Thyroid gland (tissue), 4 donors: ENCODE measurements at regions not wholly inside any gene's neighbourhood (a gene's known extent, or its start where the extent isn't known, plus 50 kb on each side); places are given as distances from the start of the nearest gene placed in this dataset.

ENCODE experiments used
- POLR2A ChIP-seq, 2 donors: fragments of 450-650 bp; IDR thresholded peaks; one replicate each; pipeline ENCODE4 v1.6.1; 2017; ENCODE audit warnings: antibody characterized with exemption in 2 of 2, mild to moderate bottlenecking in 2 of 2, moderate library complexity in 1 of 2
- TF ChIP-seq, protein P1 (sequence below), 6 experiments: fragments of 200-600 bp in 3 of 6; fragments of 450-650 bp in 3 of 6; sonication (generic) in 3 of 6; IDR thresholded peaks; one replicate each; pipeline ENCODE4 v1.5.1; 2016 to 2019; ENCODE audit warnings: antibody characterized with exemption in 6 of 6, mild to moderate bottlenecking in 2 of 6, inconsistent platforms in 1 of 6, moderate library complexity in 1 of 6

DNA sequence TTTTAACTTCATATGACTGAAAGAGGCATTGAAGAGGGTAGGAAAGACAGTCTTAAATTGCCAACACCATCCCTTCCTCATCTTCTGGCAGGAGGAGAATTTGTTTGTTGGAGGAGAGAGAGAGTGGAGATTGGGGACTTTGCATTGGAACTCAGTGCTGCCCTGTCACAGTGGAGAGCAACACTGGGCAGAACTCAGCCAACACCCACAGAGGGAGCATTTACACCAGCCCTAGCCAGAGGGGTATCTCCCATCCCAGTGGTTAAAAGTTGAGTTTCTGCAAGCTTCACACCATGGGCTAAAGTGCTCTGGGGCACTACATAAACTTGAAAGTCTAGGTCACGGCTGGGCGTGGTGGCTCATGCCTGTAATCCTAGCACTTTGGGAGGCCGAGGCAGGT, 174.1 kb downstream of the ANKRD30B start:
- TF ChIP-seq, protein P1, sequence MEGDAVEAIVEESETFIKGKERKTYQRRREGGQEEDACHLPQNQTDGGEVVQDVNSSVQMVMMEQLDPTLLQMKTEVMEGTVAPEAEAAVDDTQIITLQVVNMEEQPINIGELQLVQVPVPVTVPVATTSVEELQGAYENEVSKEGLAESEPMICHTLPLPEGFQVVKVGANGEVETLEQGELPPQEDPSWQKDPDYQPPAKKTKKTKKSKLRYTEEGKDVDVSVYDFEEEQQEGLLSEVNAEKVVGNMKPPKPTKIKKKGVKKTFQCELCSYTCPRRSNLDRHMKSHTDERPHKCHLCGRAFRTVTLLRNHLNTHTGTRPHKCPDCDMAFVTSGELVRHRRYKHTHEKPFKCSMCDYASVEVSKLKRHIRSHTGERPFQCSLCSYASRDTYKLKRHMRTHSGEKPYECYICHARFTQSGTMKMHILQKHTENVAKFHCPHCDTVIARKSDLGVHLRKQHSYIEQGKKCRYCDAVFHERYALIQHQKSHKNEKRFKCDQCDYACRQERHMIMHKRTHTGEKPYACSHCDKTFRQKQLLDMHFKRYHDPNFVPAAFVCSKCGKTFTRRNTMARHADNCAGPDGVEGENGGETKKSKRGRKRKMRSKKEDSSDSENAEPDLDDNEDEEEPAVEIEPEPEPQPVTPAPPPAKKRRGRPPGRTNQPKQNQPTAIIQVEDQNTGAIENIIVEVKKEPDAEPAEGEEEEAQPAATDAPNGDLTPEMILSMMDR (IDR thresholded peaks at IDR 0.05), result no peak
- TF ChIP-seq POLR2A (IDR thresholded peaks at IDR 0.05), result no peak
